AG09309 (cell line): ENCODE measurements at regions not wholly inside any gene's neighbourhood (a gene's known extent, or its start where the extent isn't known, plus 50 kb on each side); places are given as distances from the start of the nearest gene placed in this dataset.

Source experiments
- DNase-seq: peaks from one replicate; pipeline ENCODE4 v3.0.0-alpha.2; 2010; ENCODE audit warnings: low read depth
- H3K4me3 ChIP-seq: 2 replicates; pipeline ENCODE4 v1.5.1; 2011; ENCODE audit warnings: mild to moderate bottlenecking, low read depth, low read length, moderate library complexity; ENCODE audit not compliant: control insufficient read depth
- TF ChIP-seq, protein P1 (sequence below): IDR thresholded peaks from 2 replicates; pipeline ENCODE4 v1.5.1; 2011; ENCODE audit warnings: mild to moderate bottlenecking, low read depth, low read length, inconsistent platforms; ENCODE audit not compliant: insufficient read depth, control insufficient read depth; ENCODE audit errors: missing control alignments

DNA sequence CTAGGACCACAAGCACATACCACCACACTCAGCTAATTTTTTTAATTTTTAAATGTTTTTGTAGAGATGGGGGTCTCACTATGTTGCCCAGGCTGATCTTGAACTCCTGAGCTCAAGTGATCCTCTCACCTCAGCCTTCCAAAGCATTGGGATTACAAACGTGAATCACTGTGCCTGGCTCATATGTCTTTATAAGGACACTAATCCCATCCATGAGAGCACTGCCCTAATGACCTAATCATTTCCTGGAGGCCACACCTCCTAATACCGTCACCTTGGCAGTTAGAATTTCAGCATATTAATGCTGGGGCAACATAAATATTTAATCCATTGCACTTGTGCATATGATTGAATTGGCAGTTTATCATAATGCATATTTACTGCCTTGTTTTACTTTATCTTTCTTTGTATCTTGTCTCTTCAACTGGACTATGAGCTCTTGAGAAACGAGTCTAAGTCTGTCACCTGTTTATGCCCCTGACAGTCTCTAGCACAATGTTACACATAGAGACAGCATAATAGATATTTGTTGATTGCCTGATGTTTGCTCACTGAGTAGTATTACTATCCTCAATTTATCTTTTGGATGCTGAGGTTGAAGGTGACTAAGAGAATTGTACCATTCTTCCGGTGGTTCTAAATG is 172.0 kb downstream of the AASDH start:
- no peak for DNase-seq

DNA sequence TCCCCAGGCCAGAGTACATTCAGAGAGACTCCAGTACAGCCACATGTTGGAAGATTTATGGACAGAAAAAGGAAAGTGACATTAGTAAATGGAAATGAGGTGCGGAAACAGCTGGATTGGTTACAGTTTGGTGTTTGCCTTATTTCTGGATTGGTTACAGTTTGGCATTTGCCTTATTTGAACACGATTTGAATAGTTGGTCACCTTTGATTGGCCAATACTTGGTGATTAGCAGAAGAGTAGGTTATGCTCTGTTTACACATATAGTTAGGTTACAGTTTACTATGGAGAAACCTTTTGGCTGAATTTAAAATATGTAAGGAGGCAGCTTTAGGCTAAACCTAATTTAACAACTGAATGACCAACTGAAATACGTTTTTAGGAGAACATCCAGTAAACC is 173.7 kb downstream of the AASDH start:
- H3K4me3 ChIP-seq = no peak overlapping the region
- DNase-seq = no peak
- TF ChIP-seq, protein P1, sequence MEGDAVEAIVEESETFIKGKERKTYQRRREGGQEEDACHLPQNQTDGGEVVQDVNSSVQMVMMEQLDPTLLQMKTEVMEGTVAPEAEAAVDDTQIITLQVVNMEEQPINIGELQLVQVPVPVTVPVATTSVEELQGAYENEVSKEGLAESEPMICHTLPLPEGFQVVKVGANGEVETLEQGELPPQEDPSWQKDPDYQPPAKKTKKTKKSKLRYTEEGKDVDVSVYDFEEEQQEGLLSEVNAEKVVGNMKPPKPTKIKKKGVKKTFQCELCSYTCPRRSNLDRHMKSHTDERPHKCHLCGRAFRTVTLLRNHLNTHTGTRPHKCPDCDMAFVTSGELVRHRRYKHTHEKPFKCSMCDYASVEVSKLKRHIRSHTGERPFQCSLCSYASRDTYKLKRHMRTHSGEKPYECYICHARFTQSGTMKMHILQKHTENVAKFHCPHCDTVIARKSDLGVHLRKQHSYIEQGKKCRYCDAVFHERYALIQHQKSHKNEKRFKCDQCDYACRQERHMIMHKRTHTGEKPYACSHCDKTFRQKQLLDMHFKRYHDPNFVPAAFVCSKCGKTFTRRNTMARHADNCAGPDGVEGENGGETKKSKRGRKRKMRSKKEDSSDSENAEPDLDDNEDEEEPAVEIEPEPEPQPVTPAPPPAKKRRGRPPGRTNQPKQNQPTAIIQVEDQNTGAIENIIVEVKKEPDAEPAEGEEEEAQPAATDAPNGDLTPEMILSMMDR = no peak

More for the DNA sequence above, 172.0 kb downstream of the AASDH start:
- TF ChIP-seq, protein P1 = no peak
- H3K4me3 ChIP-seq = no peak overlapping the region

DNA sequence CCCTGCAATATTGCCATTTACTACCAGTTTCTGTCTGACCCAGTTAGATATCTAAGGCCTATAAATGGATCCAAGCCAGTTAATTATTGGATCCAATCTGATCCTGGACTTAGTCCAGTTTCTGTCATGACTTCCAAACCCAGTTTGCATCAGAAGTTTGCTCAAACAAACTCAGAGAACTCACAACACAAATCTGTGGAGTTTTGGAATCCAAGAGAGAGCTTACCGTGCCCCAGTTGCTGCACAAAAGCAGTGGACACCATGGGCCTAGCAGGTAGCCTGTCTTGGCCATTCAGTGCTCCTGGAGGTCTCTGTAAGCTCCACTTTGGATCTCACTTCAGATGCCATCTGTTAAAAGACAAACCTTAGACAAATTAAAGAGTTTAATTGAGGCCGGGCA is 174.5 kb downstream of the AASDH start:
- TF ChIP-seq, protein P1 = no peak
- no peak for DNase-seq
- no peak overlapping the region for H3K4me3 ChIP-seq

DNA sequence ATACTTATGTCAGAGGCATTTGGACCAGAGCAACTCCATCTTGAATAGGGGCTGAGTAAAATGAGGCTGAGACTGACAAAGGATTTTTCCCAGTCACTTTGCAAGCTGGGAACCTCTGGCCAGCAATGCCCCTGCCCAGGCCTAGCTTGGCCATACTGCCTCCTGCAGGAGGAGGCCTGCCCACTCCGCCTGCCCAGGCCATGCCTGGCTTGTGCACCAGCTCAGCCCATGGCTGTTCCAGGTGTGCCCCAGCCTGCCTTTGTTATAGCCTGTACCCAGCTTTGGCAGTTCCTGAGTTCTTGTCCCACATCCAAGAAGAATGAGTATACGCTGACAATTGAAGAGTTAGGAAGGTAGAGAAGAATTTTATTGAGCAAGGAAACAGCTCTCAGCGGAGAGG is 176.1 kb downstream of the AASDH start:
- TF ChIP-seq, protein P1 = no peak

DNA sequence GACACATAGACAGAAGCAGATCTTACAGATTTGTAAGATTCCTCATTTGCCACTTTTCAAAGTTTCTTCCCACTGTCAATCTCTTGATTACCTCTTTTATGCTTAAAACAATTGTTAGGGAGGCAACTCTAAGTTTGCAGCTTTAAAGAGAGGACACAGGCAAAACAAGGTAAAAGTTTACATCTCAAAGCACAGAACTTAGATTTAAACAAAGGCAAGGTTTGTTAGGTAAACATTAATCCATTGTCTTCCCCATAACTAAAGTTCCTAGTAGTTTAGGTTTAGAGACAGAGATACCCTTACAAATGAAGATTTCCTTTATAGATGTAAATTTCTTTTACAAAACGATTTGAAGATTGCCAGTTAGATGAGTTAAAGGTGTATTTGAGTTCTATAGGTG is 176.9 kb downstream of the AASDH start:
- H3K4me3 ChIP-seq = no peak overlapping the region
- no peak for DNase-seq
- TF ChIP-seq, protein P1 = no peak

More for the DNA sequence above, 176.1 kb downstream of the AASDH start:
- no peak overlapping the region for H3K4me3 ChIP-seq
- no peak for DNase-seq

DNA sequence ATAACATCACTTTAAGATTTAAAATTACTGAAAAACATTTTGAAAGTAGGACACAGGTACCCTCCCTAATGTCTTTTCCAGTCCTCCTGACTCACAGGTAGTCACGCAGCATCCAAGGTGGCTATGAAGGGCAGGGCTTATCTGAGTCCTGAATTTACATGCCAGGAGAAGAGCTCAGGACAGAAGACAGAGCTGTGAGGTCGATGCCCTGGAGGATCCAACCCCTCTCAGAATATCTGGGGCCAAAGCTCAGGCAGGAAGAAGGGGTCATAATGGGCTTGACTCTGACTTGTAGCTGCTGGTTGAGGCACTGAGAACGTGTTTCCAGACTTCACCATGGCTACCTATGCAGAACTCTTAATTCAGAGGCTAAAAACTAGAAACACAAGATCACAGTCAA is 177.5 kb downstream of the AASDH start:
- DNase-seq = no peak
- TF ChIP-seq, protein P1 = no peak
- H3K4me3 ChIP-seq = no peak overlapping the region
